GM23338 (cell line): ENCODE measurements at regions not wholly inside any gene's neighbourhood (a gene's known extent, or its start where the extent isn't known, plus 50 kb on each side); places are given as distances from the start of the nearest gene placed in this dataset.

Experiments used
- ATAC-seq: fragments of 200-7000 bp; cut with Tn5 transposase; 3 replicates; pipeline ENCODE4 v1.9.1; 2020
- DNase-seq: peaks from one replicate; pipeline ENCODE4 v3.0.0-alpha.2; 2015; ENCODE audit warnings: low spot score
- H2AFZ ChIP-seq: fragments of 200-600 bp; sonication (generic); 2 replicates; pipeline ENCODE4 v1.8.0; 2016; ENCODE audit warnings: antibody characterized with exemption, mild to moderate bottlenecking, moderate library complexity
- H3F3A ChIP-seq: fragments of 200-600 bp; sonication (generic); replicated peaks from 2 replicates; pipeline ENCODE4 v1.8.0; 2017; ENCODE audit warnings: antibody characterized with exemption, mixed run types, low read depth
- H3K27ac ChIP-seq: fragments of 200-600 bp; sonication (generic); 2 replicates; pipeline ENCODE4 v1.6.1; 2016; ENCODE audit warnings: low read depth
- H3K27me3 ChIP-seq: fragments of 200-600 bp; sonication (generic); 2 replicates; pipeline ENCODE4 v1.8.0; 2016; ENCODE audit warnings: mild to moderate bottlenecking, mixed run types, moderate library complexity; ENCODE audit not compliant: insufficient read depth
- H3K36me3 ChIP-seq: fragments of 200-600 bp; sonication (generic); 2 replicates; pipeline ENCODE4 v1.8.0; 2016; ENCODE audit warnings: mild to moderate bottlenecking; ENCODE audit not compliant: insufficient read depth
- H3K4me1 ChIP-seq: fragments of 200-600 bp; sonication (generic); 2 replicates; pipeline ENCODE4 v1.8.0; 2016; ENCODE audit warnings: mild to moderate bottlenecking, moderate library complexity; ENCODE audit not compliant: insufficient read depth
- H3K4me2 ChIP-seq: fragments of 200-600 bp; sonication (generic); 2 replicates; pipeline ENCODE4 v1.7.1; 2017; ENCODE audit warnings: mixed run types
- H3K4me3 ChIP-seq: fragments of 200-600 bp; sonication (generic); 2 replicates; pipeline ENCODE4 v1.6.1; 2016; ENCODE audit warnings: mixed run types
- H3K79me2 ChIP-seq: fragments of 200-600 bp; sonication (generic); replicated peaks from 2 replicates; pipeline ENCODE4 v1.8.0; 2017; ENCODE audit warnings: mild to moderate bottlenecking; ENCODE audit not compliant: insufficient read depth
- H3K9me2 ChIP-seq: fragments of 200-600 bp; sonication (generic); 2 replicates; pipeline ENCODE4 v1.8.0; 2017; ENCODE audit not compliant: insufficient read depth
- H4K20me1 ChIP-seq: fragments of 200-600 bp; sonication (generic); replicated peaks from 2 replicates; pipeline ENCODE4 v1.8.0; 2017; ENCODE audit warnings: mild to moderate bottlenecking; ENCODE audit not compliant: insufficient read depth
- H3K27ac Mint-ChIP-seq: 2 replicates; pipeline ENCODE4 v1.8.0; 2020; ENCODE audit warnings: inconsistent platforms, mild to moderate bottlenecking, moderate library complexity, mixed read lengths
- H3K27me3 Mint-ChIP-seq: 3 replicates; pipeline ENCODE4 v1.8.0; 2022; ENCODE audit warnings: low read depth, mild to moderate bottlenecking, moderate library complexity, mixed read lengths, inconsistent platforms; ENCODE audit not compliant: insufficient read depth, poor library complexity
- H3K36me3 Mint-ChIP-seq: 3 replicates; pipeline ENCODE4 v1.8.0; 2021; ENCODE audit warnings: low read depth, mild to moderate bottlenecking, inconsistent platforms, moderate library complexity, mixed read lengths
- H3K4me1 Mint-ChIP-seq: 3 replicates; pipeline ENCODE4 v1.8.0; 2020; ENCODE audit warnings: mild to moderate bottlenecking, inconsistent platforms, mixed read lengths
- H3K4me3 Mint-ChIP-seq: 3 replicates; pipeline ENCODE4 v1.8.0; 2021; ENCODE audit warnings: moderate library complexity, mild to moderate bottlenecking, inconsistent platforms, mixed read lengths
- H3K9me3 Mint-ChIP-seq: 3 replicates; pipeline ENCODE4 v1.8.0; 2020; ENCODE audit warnings: moderate library complexity, mild to moderate bottlenecking, inconsistent platforms, mixed read lengths
- CREB1 ChIP-seq: fragments of 250-450 bp; sonication (Bioruptor Pico); IDR thresholded peaks from 2 replicates; pipeline ENCODE4 v1.5.0; 2020; ENCODE audit warnings: low read depth, mild to moderate bottlenecking, moderate library complexity
- EZH2 ChIP-seq: fragments of 200-600 bp; sonication (generic); IDR thresholded peaks from one replicate; pipeline ENCODE4 v1.8.0; 2017; ENCODE audit warnings: antibody characterized with exemption, mild to moderate bottlenecking, low read depth; ENCODE audit not compliant: unreplicated experiment
- EZH2phosphoT487 ChIP-seq: fragments of 200-600 bp; sonication (generic); IDR thresholded peaks from one replicate; pipeline ENCODE4 v1.8.1; 2018; ENCODE audit warnings: antibody characterized with exemption; ENCODE audit not compliant: unreplicated experiment
- JUNB ChIP-seq: IDR thresholded peaks from one replicate; pipeline ENCODE4 v1.6.1; 2016; ENCODE audit warnings: antibody characterized with exemption; ENCODE audit not compliant: unreplicated experiment
- POLR2AphosphoS5 ChIP-seq: IDR thresholded peaks from 2 replicates; pipeline ENCODE4 v1.6.1; 2016; ENCODE audit warnings: antibody characterized with exemption, low read depth
- STAT1 ChIP-seq: IDR thresholded peaks from one replicate; pipeline ENCODE4 v1.6.1; 2016; ENCODE audit warnings: antibody characterized with exemption; ENCODE audit not compliant: unreplicated experiment
- ZNF331 ChIP-seq: fragments of 250-450 bp; sonication (Bioruptor Pico); IDR thresholded peaks from 2 replicates; pipeline ENCODE4 v1.5.0; 2020; ENCODE audit warnings: low read depth, mild to moderate bottlenecking, moderate library complexity
- TF ChIP-seq, protein P1 (sequence below): fragments of 250-450 bp; sonication (Bioruptor Pico); IDR thresholded peaks from 2 replicates; pipeline ENCODE4 v1.5.0; 2020; ENCODE audit warnings: mild to moderate bottlenecking, moderate library complexity
- TF ChIP-seq, protein P2 (sequence below): IDR thresholded peaks from one replicate; pipeline ENCODE4 v1.6.1; 2018; ENCODE audit warnings: antibody characterized with exemption; ENCODE audit not compliant: unreplicated experiment
- TF ChIP-seq, protein P3 (sequence below), 2 experiments: fragments of 200-600 bp in 1 of 2; sonication (generic) in 1 of 2; conservative IDR thresholded peaks; 2 replicates each; pipeline versions ENCODE4 v1.5.1 to v1.6.1; 2016 to 2017; ENCODE audit warnings: antibody characterized with exemption in 2 of 2, low read depth in 2 of 2, mild to moderate bottlenecking in 2 of 2, moderate library complexity in 1 of 2
- TF ChIP-seq, protein P4 (sequence below): IDR thresholded peaks from 2 replicates; pipeline ENCODE4 v1.6.1; 2016; ENCODE audit warnings: antibody characterized with exemption

DNA sequence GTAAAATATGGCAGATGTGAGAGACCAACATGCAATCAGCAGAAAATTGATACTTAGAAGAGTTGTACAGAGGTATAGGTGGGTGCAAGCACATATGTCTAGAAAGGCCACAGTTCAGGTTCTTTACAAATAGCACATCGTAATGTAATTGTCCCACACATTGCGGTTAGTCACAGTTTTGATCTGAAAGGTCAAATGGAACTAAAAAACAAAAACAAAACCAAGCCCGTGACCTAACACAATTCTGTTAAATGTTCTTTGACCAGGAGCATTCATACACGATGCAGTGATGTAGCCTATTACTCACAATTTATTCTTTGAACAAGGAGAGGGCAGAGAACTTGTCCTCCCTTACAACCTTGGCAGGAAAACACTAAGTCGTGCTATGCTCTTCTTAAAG is 108.9 kb upstream of the MAP4K3 start:
- Mint-ChIP-seq H3K4me3 (no peak overlapping the region), H3K9me3 (no peaks in the 10 kb centered on the region), H3K27me3 (peaks cover 2% of the 10 kb centered on the region), H3K4me1 (peaks cover 13% of the 10 kb centered on the region), H3K27ac (no peak overlapping the region), H3K36me3 (no peaks in the 10 kb centered on the region)
- H2AFZ ChIP-seq, result no peak overlapping the region
- no peaks in the 10 kb centered on the region for H3F3A ChIP-seq
- TF ChIP-seq EZH2phosphoT487 (no peak), JUNB (no peak), POLR2AphosphoS5 (no peak), CREB1 (CRISPR knock-in tag) (no peak), STAT1 (no peak), ZNF331 (CRISPR knock-in tag) (no peak), EZH2 (no peak)
- TF ChIP-seq, protein P1, sequence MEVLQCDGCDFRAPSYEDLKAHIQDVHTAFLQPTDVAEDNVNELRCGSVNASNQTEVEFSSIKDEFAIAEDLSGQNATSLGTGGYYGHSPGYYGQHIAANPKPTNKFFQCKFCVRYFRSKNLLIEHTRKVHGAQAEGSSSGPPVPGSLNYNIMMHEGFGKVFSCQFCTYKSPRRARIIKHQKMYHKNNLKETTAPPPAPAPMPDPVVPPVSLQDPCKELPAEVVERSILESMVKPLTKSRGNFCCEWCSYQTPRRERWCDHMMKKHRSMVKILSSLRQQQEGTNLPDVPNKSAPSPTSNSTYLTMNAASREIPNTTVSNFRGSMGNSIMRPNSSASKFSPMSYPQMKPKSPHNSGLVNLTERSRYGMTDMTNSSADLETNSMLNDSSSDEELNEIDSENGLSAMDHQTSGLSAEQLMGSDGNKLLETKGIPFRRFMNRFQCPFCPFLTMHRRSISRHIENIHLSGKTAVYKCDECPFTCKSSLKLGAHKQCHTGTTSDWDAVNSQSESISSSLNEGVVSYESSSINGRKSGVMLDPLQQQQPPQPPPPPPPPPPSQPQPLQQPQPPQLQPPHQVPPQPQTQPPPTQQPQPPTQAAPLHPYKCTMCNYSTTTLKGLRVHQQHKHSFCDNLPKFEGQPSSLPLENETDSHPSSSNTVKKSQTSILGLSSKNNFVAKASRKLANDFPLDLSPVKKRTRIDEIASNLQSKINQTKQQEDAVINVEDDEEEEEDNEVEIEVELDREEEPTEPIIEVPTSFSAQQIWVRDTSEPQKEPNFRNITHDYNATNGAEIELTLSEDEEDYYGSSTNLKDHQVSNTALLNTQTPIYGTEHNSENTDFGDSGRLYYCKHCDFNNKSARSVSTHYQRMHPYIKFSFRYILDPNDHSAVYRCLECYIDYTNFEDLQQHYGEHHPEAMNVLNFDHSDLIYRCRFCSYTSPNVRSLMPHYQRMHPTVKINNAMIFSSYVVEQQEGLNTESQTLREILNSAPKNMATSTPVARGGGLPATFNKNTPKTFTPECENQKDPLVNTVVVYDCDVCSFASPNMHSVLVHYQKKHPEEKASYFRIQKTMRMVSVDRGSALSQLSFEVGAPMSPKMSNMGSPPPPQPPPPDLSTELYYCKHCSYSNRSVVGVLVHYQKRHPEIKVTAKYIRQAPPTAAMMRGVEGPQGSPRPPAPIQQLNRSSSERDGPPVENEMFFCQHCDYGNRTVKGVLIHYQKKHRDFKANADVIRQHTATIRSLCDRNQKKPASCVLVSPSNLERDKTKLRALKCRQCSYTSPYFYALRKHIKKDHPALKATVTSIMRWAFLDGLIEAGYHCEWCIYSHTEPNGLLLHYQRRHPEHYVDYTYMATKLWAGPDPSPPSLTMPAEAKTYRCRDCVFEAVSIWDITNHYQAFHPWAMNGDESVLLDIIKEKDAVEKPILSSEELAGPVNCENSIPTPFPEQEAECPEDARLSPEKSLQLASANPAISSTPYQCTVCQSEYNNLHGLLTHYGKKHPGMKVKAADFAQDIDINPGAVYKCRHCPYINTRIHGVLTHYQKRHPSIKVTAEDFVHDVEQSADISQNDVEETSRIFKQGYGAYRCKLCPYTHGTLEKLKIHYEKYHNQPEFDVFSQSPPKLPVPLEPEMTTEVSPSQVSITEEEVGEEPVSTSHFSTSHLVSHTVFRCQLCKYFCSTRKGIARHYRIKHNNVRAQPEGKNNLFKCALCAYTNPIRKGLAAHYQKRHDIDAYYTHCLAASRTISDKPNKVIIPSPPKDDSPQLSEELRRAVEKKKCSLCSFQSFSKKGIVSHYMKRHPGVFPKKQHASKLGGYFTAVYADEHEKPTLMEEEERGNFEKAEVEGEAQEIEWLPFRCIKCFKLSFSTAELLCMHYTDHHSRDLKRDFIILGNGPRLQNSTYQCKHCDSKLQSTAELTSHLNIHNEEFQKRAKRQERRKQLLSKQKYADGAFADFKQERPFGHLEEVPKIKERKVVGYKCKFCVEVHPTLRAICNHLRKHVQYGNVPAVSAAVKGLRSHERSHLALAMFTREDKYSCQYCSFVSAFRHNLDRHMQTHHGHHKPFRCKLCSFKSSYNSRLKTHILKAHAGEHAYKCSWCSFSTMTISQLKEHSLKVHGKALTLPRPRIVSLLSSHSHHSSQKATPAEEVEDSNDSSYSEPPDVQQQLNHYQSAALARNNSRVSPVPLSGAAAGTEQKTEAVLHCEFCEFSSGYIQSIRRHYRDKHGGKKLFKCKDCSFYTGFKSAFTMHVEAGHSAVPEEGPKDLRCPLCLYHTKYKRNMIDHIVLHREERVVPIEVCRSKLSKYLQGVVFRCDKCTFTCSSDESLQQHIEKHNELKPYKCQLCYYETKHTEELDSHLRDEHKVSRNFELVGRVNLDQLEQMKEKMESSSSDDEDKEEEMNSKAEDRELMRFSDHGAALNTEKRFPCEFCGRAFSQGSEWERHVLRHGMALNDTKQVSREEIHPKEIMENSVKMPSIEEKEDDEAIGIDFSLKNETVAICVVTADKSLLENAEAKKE (CRISPR knock-in tag), result no peak
- TF ChIP-seq, protein P2, sequence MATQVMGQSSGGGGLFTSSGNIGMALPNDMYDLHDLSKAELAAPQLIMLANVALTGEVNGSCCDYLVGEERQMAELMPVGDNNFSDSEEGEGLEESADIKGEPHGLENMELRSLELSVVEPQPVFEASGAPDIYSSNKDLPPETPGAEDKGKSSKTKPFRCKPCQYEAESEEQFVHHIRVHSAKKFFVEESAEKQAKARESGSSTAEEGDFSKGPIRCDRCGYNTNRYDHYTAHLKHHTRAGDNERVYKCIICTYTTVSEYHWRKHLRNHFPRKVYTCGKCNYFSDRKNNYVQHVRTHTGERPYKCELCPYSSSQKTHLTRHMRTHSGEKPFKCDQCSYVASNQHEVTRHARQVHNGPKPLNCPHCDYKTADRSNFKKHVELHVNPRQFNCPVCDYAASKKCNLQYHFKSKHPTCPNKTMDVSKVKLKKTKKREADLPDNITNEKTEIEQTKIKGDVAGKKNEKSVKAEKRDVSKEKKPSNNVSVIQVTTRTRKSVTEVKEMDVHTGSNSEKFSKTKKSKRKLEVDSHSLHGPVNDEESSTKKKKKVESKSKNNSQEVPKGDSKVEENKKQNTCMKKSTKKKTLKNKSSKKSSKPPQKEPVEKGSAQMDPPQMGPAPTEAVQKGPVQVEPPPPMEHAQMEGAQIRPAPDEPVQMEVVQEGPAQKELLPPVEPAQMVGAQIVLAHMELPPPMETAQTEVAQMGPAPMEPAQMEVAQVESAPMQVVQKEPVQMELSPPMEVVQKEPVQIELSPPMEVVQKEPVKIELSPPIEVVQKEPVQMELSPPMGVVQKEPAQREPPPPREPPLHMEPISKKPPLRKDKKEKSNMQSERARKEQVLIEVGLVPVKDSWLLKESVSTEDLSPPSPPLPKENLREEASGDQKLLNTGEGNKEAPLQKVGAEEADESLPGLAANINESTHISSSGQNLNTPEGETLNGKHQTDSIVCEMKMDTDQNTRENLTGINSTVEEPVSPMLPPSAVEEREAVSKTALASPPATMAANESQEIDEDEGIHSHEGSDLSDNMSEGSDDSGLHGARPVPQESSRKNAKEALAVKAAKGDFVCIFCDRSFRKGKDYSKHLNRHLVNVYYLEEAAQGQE, result no peak
- TF ChIP-seq, protein P3, sequence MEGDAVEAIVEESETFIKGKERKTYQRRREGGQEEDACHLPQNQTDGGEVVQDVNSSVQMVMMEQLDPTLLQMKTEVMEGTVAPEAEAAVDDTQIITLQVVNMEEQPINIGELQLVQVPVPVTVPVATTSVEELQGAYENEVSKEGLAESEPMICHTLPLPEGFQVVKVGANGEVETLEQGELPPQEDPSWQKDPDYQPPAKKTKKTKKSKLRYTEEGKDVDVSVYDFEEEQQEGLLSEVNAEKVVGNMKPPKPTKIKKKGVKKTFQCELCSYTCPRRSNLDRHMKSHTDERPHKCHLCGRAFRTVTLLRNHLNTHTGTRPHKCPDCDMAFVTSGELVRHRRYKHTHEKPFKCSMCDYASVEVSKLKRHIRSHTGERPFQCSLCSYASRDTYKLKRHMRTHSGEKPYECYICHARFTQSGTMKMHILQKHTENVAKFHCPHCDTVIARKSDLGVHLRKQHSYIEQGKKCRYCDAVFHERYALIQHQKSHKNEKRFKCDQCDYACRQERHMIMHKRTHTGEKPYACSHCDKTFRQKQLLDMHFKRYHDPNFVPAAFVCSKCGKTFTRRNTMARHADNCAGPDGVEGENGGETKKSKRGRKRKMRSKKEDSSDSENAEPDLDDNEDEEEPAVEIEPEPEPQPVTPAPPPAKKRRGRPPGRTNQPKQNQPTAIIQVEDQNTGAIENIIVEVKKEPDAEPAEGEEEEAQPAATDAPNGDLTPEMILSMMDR (conservative IDR thresholded peaks at IDR 0.05; ENCODE audit: low read depth in 2 of 2), result no peak
- TF ChIP-seq, protein P4, sequence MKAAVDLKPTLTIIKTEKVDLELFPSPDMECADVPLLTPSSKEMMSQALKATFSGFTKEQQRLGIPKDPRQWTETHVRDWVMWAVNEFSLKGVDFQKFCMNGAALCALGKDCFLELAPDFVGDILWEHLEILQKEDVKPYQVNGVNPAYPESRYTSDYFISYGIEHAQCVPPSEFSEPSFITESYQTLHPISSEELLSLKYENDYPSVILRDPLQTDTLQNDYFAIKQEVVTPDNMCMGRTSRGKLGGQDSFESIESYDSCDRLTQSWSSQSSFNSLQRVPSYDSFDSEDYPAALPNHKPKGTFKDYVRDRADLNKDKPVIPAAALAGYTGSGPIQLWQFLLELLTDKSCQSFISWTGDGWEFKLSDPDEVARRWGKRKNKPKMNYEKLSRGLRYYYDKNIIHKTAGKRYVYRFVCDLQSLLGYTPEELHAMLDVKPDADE, result no peak
- no peak overlapping the region for H3K27ac ChIP-seq
- no peak overlapping the region for H3K4me3 ChIP-seq
- no peaks in the 10 kb centered on the region for H3K27me3 ChIP-seq
- DNase-seq, result no peak
- H3K9me2 ChIP-seq, result peaks cover 10% of the 10 kb centered on the region; the same call in 1 of the 2 replicates
- H3K36me3 ChIP-seq, result no peaks in the 10 kb centered on the region
- H3K4me1 ChIP-seq, result peaks cover 11% of the 10 kb centered on the region
- no peak for ATAC-seq
- H3K4me2 ChIP-seq, result no peak overlapping the region
- H4K20me1 ChIP-seq, result no peaks in the 10 kb centered on the region
- no peaks in the 10 kb centered on the region for H3K79me2 ChIP-seq
